ENCODE measurements at regions not wholly inside any gene's neighbourhood (a gene's known extent, or its start where the extent isn't known, plus 50 kb on each side); places are given as distances from the start of the nearest gene placed in this dataset.

DNA sequence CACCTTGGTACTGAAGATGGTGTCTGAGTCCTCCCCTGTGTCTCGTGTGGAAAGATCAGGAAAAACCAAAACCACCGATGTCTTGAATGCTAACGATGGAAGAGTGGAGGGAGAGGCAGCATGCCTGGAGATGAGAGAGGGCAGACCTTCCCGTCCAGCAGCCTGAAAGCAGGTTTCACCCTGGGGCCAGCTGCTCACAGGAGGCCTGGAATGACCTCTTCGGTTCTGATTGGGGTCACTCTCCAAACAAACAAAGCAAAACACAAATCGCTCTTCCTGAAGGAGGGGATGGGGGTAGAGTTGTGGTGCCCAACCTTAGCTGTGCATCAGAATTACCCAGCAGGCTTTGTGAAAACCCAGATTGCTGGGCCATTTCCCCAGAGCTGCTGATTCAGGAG is 142.3 kb upstream of the SOX1 start:
- H3K4me1 ChIP-seq (replicated peaks) = no peaks in the 10 kb centered on the region
- WGBS = 74% methylated on average over 6 of the region's 6 CpGs
- H3K4me3 ChIP-seq = no peak overlapping the region
- no peak for DNase-seq (ENCODE audit: low spot score)
- no peaks in the 10 kb centered on the region for H3K27me3 ChIP-seq (replicated peaks; ENCODE audit: insufficient read depth)
- no peaks in the 10 kb centered on the region for H3K9me3 ChIP-seq
- H3K36me3 ChIP-seq = no peaks in the 10 kb centered on the region
- no peak overlapping the region for H3K27ac ChIP-seq
- intact Hi-C loops (cut with DNase I) = no loop called here
- TF ChIP-seq POLR2A (IDR thresholded peaks at IDR 0.05) (no peak), POLR2AphosphoS5 (IDR thresholded peaks at IDR 0.05) (no peak)
- TF ChIP-seq, protein P1, sequence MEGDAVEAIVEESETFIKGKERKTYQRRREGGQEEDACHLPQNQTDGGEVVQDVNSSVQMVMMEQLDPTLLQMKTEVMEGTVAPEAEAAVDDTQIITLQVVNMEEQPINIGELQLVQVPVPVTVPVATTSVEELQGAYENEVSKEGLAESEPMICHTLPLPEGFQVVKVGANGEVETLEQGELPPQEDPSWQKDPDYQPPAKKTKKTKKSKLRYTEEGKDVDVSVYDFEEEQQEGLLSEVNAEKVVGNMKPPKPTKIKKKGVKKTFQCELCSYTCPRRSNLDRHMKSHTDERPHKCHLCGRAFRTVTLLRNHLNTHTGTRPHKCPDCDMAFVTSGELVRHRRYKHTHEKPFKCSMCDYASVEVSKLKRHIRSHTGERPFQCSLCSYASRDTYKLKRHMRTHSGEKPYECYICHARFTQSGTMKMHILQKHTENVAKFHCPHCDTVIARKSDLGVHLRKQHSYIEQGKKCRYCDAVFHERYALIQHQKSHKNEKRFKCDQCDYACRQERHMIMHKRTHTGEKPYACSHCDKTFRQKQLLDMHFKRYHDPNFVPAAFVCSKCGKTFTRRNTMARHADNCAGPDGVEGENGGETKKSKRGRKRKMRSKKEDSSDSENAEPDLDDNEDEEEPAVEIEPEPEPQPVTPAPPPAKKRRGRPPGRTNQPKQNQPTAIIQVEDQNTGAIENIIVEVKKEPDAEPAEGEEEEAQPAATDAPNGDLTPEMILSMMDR (IDR thresholded peaks at IDR 0.05) = no peak

DNA sequence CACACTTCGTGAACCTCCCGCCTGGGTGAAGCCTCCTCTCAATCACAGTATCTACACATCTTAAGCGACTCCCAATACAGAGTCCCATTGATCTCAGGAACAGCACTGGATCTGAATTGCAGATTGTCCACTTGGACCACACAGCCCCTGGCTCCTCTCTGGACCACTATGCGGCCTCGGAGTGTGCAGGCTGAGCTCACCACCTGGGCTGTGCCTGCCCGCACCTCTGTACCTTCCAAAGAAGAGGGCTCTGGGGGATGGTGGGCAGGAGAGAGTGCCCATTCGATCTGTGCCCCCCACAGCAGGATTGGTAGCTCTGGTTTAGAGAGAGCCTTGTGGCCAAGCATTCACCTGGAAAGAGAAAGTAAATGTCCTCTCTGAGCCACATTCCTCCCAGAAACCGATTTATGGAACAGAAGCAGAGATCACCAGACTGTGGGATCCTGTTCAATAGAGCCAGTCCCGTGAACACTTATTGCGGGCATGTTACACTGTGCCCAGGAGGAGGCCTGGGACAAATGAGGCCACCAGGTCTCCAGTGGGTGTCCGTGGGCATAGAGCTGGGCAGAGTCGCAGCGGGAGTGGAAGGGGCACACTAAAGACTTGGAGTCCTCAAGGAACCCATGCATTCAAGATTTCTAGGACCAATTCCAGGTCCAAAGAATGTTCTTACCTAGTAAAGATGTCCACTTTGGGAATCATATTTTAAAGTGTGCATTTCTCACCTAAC is 141.6 kb upstream of the SOX1 start:
- no peaks in the 10 kb centered on the region for H3K36me3 ChIP-seq
- no peaks in the 10 kb centered on the region for H3K4me1 ChIP-seq (replicated peaks)
- H3K27ac ChIP-seq = no peak overlapping the region
- DNase-seq (ENCODE audit: low spot score) = no peak
- 96% methylated on average over 13 of the region's 13 CpGs for WGBS
- H3K9me3 ChIP-seq = no peaks in the 10 kb centered on the region
- no peaks in the 10 kb centered on the region for H3K27me3 ChIP-seq (replicated peaks; ENCODE audit: insufficient read depth)
- H3K4me3 ChIP-seq = no peak overlapping the region
- intact Hi-C loops (cut with DNase I) = no loop called here
- TF ChIP-seq POLR2A (IDR thresholded peaks at IDR 0.05) = no peak

DNA sequence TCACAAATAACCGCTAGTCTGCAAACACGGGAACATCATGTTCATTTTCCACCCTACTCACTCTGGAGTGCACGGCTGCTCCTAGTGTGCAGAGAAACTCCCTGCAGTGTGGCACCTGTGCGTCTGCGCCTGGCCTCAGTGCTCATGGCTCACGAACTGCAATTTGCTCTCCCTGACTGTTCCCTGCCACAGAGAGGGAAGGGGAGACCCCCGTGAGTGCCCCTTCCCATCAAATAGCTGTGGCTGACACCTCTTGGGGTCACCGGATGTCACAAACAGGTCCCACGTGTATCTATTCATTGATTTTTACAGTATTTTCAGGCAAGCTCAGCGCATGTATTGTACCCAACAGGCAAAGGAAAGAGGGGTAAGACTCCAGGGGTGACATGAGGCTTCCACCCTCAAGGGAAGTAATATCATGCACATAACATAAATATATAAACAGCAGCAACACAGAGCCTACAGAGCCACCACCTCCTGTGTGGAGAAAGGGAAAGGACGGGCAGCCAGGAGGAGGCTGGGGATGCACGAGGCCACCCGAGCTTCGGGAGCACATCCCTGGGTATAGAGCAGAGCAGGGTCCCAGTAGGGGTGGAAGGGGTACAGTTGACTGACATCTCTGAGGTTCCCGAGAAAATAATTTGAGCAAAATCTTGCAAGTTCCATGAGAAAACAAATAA is 140.3 kb upstream of the SOX1 start:
- Histone ChIP-seq H3K9me3 (no peaks in the 10 kb centered on the region), H3K4me3 (no peak overlapping the region), H3K4me1 (replicated peaks) (no peaks in the 10 kb centered on the region), H3K27ac (no peak overlapping the region), H3K27me3 (replicated peaks; ENCODE audit: insufficient read depth) (no peaks in the 10 kb centered on the region), H3K36me3 (no peaks in the 10 kb centered on the region)
- 79% methylated on average over 15 of the region's 15 CpGs for WGBS
- DNase-seq (ENCODE audit: low spot score) = no peak
- TF ChIP-seq, protein P1 (IDR thresholded peaks at IDR 0.05) = no peak
- TF ChIP-seq POLR2AphosphoS5 (IDR thresholded peaks at IDR 0.05) (no peak), POLR2A (IDR thresholded peaks at IDR 0.05) (no peak)
- intact Hi-C loops (cut with DNase I) = no loop called here

DNA sequence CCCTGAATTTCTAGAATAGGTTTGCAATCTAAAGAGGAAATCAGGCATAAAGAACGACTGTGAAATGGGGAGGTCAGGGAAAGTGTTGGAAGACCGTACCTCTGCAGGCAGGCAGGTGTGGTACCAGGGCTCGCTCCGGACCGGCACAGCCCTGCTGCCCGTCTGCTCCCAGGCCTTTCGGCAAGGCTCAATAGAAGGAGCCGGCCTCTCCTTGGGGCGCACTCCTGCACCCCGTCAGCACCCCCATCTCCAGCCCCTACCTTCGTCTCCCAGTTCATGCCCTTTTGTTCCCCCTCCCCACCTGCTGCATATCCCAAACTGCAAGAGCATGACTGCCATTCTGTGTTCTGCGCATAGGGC is 139.8 kb upstream of the SOX1 start:
- Histone ChIP-seq H3K27ac (no peak overlapping the region), H3K4me1 (replicated peaks) (no peaks in the 10 kb centered on the region), H3K36me3 (no peaks in the 10 kb centered on the region), H3K9me3 (no peaks in the 10 kb centered on the region), H3K27me3 (replicated peaks; ENCODE audit: insufficient read depth) (no peaks in the 10 kb centered on the region), H3K4me3 (no peak overlapping the region)
- TF ChIP-seq, protein P1 (IDR thresholded peaks at IDR 0.05) = no peak
- TF ChIP-seq POLR2A (IDR thresholded peaks at IDR 0.05) = no peak
- TF ChIP-seq POLR2AphosphoS5 (IDR thresholded peaks at IDR 0.05) = no peak
- no peak for DNase-seq (ENCODE audit: low spot score)
- intact Hi-C loops (cut with DNase I) = no loop called here
- 88% methylated on average over 12 of the region's 12 CpGs for WGBS

DNA sequence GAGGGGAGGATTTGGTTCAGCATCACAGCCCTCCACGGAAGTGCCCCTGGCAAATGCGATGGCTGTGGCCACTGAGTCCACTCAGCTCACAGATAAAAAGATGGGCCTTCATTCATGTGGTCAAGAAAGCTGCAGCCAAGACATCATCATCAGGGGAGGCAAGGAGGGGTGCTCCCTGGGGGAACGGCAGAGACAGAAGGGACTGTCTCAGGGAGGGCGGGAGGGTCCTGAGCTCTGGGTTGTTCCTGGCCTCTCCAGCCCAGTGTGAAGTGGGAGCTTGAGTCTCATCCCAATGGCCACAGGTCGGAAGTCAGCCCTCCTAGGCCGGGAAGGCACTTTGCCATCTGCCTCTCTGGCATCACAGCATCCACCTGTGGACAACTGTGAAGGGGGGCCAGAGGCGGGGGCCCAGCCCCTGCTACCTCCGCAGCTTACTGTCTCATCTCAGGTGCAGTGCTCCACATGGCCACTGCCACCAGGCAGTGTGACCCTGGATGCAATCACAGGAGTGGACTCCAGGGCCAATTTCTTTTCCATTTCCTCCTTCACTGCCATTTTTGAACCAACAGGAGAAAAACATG is 137.8 kb upstream of the SOX1 start:
- no peak overlapping the region for H3K4me3 ChIP-seq
- WGBS = 89% methylated on average over 8 of the region's 8 CpGs
- no peaks in the 10 kb centered on the region for H3K36me3 ChIP-seq
- H3K9me3 ChIP-seq = no peaks in the 10 kb centered on the region
- DNase-seq (ENCODE audit: low spot score) = no peak
- TF ChIP-seq POLR2AphosphoS5 (IDR thresholded peaks at IDR 0.05) = no peak
- TF ChIP-seq, protein P1 (IDR thresholded peaks at IDR 0.05) = no peak
- no peak for TF ChIP-seq POLR2A (IDR thresholded peaks at IDR 0.05)
- no peaks in the 10 kb centered on the region for H3K4me1 ChIP-seq (replicated peaks)
- H3K27me3 ChIP-seq (replicated peaks; ENCODE audit: insufficient read depth) = no peaks in the 10 kb centered on the region
- intact Hi-C loops (cut with DNase I) = no loop called here
- H3K27ac ChIP-seq = no peak overlapping the region
